Type B pancreatic cell (in vitro differentiated cells): ENCODE measurements at regions not wholly inside any gene's neighbourhood (a gene's known extent, or its start where the extent isn't known, plus 50 kb on each side); places are given as distances from the start of the nearest gene placed in this dataset.

Source experiments
- DNase-seq: peaks from one replicate; pipeline ENCODE4 v3.0.0; 2021; ENCODE audit warnings: mixed read lengths; ENCODE audit not compliant: unreplicated experiment; ENCODE audit errors: extremely low spot score
- H3K27ac Mint-ChIP-seq: 2 replicates; pipeline ENCODE4 v1.8.0; 2021; ENCODE audit warnings: mild to moderate bottlenecking, mixed read lengths
- H3K27me3 Mint-ChIP-seq: 2 replicates; pipeline ENCODE4 v1.8.0; 2021; ENCODE audit warnings: mixed read lengths
- H3K36me3 Mint-ChIP-seq: 2 replicates; pipeline ENCODE4 v1.8.0; 2021; ENCODE audit warnings: mixed read lengths
- H3K4me1 Mint-ChIP-seq: one replicate; pipeline ENCODE4 v1.8.0; 2021; ENCODE audit warnings: mixed read lengths; ENCODE audit not compliant: unreplicated experiment
- H3K4me3 Mint-ChIP-seq: 2 replicates; pipeline ENCODE4 v1.8.0; 2021; ENCODE audit warnings: mild to moderate bottlenecking, mixed read lengths
- H3K9me3 Mint-ChIP-seq: 2 replicates; pipeline ENCODE4 v1.8.0; 2021; ENCODE audit warnings: mixed read lengths
- CTCF ChIP-seq: fragments of 200-600 bp; sonication (generic); conservative IDR thresholded peaks from 2 replicates; pipeline ENCODE4 v1.5.0; 2021; ENCODE audit warnings: antibody characterized with exemption, mild to moderate bottlenecking

DNA sequence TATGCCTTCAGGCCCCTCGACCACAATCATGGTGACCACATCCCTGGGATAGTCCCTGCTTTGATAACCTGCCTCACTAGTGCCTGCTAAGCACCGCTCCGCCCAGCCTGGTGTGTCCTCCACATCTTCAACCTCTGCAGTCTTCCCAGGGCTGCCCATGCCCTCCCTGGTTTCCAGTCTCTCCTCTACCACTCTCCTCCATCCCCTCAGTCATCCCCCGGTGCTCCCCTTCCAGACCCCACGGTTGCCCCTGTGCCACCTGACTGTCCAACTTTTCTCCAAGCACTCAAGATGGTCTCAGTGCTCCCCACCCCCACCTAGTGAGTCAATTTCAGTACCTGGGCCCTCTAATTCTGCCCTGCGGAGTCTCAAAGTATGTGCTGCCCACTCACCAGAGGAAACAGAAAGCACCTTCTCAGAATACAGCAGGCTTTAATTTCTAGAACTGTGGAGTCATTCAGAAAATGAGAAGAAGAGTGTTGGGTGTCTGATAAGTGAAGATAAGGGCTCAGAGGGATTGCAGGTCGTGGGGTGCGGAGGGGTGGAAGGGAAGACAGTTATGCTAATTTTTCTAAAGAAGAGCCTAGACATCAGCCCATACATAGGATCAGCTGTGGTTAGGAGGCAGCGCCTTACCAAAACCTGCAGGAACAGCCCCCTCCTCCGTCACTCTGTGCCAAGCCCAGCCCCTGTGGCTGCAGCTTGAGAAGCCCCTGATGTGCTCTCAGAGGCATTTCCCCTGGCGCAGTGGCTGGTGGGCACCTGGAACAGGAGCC lies 53.6 kb upstream of the CAB39 start:
- peaks cover 2% of the 10 kb centered on the region for H3K27me3 Mint-ChIP-seq
- no peaks in the 10 kb centered on the region for H3K36me3 Mint-ChIP-seq
- TF ChIP-seq CTCF = no peak
- H3K4me3 Mint-ChIP-seq = no peak overlapping the region
- peaks cover 4% of the 10 kb centered on the region for H3K4me1 Mint-ChIP-seq
- H3K9me3 Mint-ChIP-seq = no peaks in the 10 kb centered on the region
- H3K27ac Mint-ChIP-seq = peak overlapping the region; percentile 29
- no peak for DNase-seq

GRCh38 chr2:230660294-230661060 lies 52.2 kb upstream of the CAB39 start:
- Mint-ChIP-seq H3K4me3 (no peak overlapping the region), H3K27me3 (peaks cover 8% of the 10 kb centered on the region), H3K4me1 (peaks cover 8% of the 10 kb centered on the region), H3K9me3 (no peaks in the 10 kb centered on the region), H3K27ac (no peak overlapping the region), H3K36me3 (no peaks in the 10 kb centered on the region)
- DNase-seq = no peak
- no peak for TF ChIP-seq CTCF

DNA sequence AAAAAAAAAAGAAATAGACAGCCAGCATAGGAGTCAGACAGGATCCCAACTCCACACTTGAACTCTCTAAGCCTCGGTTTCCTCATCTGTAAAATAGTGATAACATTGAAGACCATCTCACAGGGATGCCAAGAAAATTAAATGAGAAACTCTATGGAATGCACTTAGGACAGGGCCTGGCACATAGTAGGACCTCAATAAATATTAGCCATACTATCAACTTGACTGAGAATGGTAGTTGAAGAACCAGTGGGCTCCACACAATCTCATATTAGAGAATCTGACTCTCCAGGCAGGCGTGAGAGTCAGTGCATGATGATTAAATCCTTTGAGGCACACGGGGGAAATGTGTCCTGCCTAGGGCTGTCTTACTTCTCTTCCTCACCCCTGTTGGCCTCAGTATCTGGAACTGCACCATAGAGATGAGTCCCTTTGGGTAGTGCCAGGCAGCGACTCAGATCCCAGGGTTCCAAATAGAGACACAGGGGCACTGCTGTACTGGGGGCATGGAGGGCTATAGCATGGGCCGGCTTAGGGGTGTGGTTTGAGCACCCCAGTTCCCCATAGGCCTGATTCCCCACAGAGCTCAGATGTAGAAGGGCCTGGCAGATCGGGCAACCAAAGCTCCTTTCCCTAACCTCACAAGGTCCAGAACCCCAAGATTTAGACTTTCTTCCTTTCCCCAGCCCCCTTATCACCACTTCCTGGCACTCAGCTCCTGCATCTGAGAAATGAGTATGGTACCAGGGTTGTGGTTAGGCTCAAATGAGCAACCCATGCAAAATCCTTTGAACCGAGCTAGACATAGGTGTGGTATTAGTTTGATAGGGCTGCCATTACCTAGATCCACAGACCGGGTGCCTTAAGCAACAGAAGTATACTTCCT lies 51.3 kb upstream of the CAB39 start:
- H3K9me3 Mint-ChIP-seq = no peaks in the 10 kb centered on the region
- H3K36me3 Mint-ChIP-seq = no peaks in the 10 kb centered on the region
- TF ChIP-seq CTCF = no peak
- no peak overlapping the region for H3K4me3 Mint-ChIP-seq
- H3K27me3 Mint-ChIP-seq = peaks cover 8% of the 10 kb centered on the region
- H3K4me1 Mint-ChIP-seq = peaks cover 8% of the 10 kb centered on the region
- H3K27ac Mint-ChIP-seq = no peak overlapping the region
- no peak for DNase-seq
